ENCODE measurements at regions not wholly inside any gene's neighbourhood (a gene's known extent, or its start where the extent isn't known, plus 50 kb on each side); places are given as distances from the start of the nearest gene placed in this dataset.

GRCh38 chr4:66433706-66434105 lies 763.4 kb upstream of the EPHA5 start:
- TF ChIP-seq CTCF (optimal IDR thresholded peaks at IDR 0.05 in 1 of 3, IDR thresholded peaks at IDR 0.05 in 1 of 3, conservative IDR thresholded peaks at IDR 0.05 in 1 of 3; ENCODE audit: extremely low read depth in 1 of 3, insufficient read depth in 2 of 3, low read length in 3 of 3): no peak
- no peak for TF ChIP-seq EZH2 (IDR thresholded peaks at IDR 0.05; ENCODE audit: low read length)

Data from keratinocyte (primary cell).